ENCODE measurements at regions not wholly inside any gene's neighbourhood (a gene's known extent, or its start where the extent isn't known, plus 50 kb on each side); places are given as distances from the start of the nearest gene placed in this dataset.

- TF ChIP-seq CTCF (IDR thresholded peaks at IDR 0.05; ENCODE audit: low read length) (no peak), EZH2 (optimal IDR thresholded peaks at IDR 0.05; ENCODE audit: low read depth, low read length) (no peak), EZH2phosphoT487 (IDR thresholded peaks at IDR 0.05; ENCODE audit: low read length) (no peak)
Measured at GRCh38 chr16:86396901-86397311, 113.4 kb upstream of the FOXF1 start.
